ENCODE measurements at regions not wholly inside any gene's neighbourhood (a gene's known extent, or its start where the extent isn't known, plus 50 kb on each side); places are given as distances from the start of the nearest gene placed in this dataset.
"Not testable (repeated sequence)": the region's sequence is repeated elsewhere in the genome, so short reads cannot be mapped to it uniquely, and the experiment has no call there.

DNA sequence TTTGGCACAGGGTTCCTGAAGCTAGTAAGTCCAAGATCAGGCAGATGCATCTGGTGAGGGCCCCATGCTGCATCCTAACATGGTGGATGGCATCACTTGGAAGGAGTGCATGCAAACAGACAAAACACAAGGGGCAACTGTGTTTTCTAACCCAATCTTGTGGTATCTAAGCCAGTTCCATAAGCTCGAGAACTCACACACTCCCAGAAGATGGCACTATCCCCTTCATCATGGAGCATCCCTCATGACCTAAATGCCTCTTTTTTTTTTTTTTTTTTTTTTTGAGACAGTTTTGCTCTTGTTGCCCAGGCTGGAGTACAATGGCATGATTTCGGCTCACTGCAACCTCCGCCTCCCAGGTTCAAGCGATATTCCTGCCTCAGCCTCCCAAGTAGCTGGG is 1763.5 kb downstream of the SLITRK5 start:
- DNase-seq (ENCODE audit: low spot score); FAIRE-seq: not testable (repeated sequence)

DNA sequence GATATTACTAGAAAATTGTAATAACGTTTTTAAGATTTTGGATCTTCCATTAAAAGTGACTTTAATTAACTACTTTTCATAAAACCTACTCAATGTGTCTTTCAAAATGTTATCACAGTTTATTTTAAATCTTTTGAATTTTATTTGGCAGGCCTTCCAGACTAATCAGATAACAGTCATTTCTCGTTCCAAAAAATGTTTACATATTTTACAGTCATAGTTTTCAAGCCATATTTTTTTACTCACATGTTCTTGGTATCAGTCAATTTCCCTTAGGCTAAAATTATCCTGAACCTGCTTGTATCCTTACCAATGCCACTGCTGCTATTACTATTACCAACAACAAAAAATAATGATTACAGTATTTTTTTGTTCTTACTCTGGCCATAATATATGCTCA is 1783.5 kb downstream of the SLITRK5 start:
- DNase-seq (ENCODE audit: low spot score) (no peak), FAIRE-seq (no peak)

DNA sequence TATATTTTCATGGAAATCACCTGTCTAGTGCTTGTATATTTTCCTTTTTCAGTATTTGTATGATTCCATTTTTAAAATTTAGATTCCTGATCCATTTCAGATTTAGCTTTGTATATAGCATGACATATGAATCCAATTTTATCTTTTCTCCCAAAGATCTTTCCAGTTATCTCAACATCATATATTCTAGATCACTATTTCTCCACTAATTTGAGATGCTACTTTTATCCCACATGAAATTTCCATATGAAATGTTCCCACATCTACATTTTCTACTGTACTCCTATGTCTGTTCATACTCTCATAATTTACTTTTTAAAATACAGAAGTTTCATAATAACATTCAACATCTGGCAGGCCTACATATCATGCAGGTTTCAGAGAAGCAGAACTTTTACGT is 1784.1 kb downstream of the SLITRK5 start:
- FAIRE-seq (no peak), DNase-seq (ENCODE audit: low spot score) (no peak)

DNA sequence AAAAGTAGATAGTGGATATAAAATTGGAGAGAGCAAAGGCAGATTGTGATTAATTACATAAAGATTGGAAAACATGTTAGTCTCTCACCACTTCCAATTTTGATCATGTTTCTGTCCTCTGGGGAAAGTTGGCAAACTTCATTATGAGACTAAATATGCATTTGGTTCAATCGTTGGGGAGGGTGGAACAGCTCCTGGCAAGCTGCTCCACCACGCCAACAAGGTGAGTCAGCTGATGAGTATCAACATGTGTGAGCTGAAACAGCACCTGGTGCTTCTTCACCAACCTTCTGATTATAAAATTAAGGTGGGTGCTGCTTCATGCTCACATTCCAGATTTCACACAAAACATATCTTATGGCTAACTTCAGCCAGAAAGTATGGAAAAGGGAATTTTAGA is 1784.6 kb downstream of the SLITRK5 start:
- FAIRE-seq (no peak), DNase-seq (ENCODE audit: low spot score) (no peak)

DNA sequence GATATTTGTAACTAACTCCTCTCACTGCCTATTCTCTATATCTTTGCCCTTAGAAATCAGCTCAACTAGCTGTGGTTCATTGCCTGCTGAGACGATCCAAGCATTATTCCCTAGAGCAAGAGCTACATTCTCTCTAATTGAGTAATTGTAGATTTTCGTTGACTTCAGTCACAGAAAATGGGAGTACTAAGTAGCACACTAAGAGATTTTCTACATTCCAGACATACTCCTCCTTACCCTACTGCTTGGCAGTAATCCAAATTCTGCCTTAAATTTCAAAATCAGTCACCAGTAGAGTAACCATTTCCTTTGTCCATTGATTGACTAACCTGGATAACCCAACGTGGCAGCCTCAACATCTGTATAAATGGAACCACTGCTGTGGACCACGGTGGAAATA is 1786.8 kb downstream of the SLITRK5 start:
- DNase-seq (ENCODE audit: low spot score) (peak; percentile 89), FAIRE-seq (peak; percentile 85)

DNA sequence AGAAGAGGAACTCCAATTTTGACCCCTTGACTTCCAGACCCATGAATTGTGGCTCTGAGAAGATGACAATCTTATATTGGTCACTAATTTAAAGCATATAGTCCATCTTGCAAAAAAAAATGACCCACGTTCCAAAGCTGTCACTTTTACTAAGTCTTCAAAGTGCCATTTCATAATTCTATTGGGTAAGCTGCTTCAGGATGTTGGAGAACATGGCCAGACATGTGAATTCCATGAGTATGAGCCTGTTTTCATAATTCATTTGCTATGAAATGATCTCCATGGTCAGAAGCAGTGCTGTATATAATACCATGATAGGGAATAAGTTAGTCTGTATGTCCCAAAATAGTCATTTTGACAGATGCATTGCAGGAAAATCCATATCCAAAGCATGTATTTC is 1787.3 kb downstream of the SLITRK5 start:
- DNase-seq (ENCODE audit: low spot score) = no peak
- FAIRE-seq = no peak

DNA sequence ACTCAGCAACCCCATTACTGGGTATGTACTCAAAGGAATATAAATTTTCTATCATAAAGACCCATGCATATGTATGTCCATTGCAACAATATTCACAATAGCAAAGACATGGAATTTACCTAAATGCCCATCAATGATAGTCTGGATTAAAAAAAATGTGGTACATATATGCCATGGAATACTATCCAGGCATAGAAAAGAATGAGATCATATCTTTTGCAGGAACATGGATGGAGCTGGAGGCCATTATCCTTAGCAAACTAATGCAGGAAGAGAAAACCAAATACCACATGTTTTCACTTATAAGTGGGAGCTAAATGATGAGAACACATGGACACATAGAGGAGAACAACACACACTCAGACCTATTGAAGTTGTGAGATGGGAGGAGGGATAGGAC is 1789.7 kb downstream of the SLITRK5 start:
- FAIRE-seq; DNase-seq (ENCODE audit: low spot score): not testable (repeated sequence)

DNA sequence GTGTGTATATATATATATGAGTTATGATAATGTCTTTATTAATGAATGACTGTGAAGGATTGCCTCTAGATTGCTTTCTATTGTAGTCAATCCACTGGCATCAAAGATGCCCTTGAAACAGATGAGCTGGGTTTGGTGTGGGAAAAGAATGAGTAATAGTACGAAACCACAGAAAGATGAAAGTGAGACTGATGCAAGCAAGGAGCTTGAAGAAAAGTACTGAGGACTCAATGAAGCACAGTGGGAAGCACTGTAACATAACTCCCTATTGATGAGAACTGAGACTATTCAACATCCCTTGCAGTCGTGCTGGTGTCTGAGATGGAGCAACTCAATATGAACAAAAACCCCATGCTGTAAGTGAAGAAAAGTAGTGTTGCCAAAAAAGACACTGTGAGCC is 1794.2 kb downstream of the SLITRK5 start:
- DNase-seq (ENCODE audit: low spot score) = peak; percentile 33

DNA sequence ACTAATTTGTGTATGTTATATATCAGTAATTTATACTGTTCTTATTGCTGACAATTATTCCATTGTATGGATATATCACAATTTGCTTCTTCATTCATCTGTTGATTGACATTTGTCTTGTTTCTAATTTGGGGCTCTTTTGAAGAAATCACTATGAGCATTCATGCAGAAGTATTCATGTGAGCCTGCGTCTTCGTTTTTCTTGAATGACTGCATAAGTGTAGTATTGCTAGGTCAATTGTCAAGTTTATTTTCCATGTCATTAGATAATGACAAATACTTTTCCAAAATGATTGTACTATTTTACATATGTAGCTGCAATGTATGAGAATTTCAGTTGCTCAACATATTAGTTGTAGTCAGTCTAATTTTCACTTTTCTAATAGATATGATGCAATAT is 1796.9 kb downstream of the SLITRK5 start:
- no peak for DNase-seq (ENCODE audit: low spot score)
- no peak for FAIRE-seq

More for the DNA sequence above, 1794.2 kb downstream of the SLITRK5 start:
- FAIRE-seq = peak; percentile 42

DNA sequence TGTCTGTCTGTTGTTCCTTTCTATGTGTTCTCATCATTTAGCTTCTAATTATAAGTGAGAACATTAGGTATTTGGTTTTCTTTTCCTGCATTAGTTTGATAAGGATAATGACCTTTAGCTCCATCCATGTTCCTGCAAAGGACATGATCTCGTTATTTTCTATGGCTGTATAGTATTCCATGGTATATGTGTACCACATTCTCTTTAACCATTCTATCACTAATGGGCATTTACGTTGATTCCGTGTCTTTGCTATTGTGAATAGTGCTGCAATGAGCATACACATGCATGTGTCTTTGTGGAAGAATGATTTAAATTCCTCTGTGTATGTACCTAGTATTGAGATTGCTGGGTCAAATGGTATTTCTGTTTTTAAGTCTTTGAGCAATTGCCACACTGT is 1799.7 kb downstream of the SLITRK5 start:
- FAIRE-seq (no peak), DNase-seq (ENCODE audit: low spot score) (no peak)

DNA sequence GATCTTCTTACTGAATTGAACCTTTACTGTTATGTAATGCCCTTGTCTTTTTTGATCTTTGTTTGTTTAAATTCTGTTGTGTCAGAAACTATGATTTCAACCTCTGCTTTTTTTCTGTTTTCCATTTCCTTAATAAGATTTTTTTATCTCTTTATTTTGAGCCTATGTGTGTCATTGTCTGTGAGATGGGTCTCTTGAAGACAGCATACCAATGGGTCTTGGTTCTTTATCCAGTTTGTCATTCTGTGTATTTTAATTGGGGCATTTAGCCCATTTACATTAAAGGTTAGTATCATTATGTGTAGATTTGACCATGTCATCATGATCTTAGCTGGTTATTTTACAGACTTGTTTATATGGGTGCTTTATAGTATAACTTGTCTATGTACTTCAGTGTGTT is 1803.3 kb downstream of the SLITRK5 start:
- no peak for FAIRE-seq

DNA sequence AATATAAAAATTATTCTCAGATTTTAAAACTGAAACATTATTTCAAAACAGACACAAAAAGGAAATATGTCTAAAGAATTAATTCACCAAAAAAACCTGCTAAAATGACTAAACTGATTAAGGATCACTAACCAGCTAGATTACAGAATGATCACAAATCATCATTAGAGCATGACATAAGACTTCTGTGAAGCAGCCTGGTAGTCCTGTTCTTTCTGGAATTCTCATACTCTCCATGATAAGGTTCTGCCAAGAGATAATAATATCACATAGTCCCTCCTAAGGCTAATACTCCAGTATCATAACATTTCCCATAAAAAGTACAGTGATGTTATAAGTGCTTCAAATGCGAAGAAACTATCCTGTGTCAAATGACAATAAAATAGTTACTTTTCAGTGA is 1814.9 kb downstream of the SLITRK5 start:
- DNase-seq (ENCODE audit: low spot score) = no peak
- no peak for FAIRE-seq

More for the DNA sequence above, 1803.3 kb downstream of the SLITRK5 start:
- no peak for DNase-seq (ENCODE audit: low spot score)

DNA sequence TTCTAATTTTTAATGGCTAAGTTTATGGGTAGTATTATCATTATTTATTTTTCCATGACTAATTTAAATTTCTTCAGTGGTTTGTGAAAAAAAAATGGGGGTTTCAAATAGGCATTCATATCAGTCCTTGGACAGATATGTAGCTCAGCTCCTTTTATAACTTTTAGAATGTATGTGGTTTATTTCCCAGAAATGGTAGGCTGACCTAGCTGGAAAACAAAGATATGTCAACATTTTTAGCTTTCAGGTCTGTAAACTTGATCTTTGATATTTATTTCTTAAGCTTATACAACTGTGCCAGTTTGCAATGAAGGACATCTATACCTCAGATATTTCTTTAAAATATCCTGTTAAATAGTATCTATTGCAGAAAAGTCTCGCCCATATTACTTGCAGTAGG is 1815.5 kb downstream of the SLITRK5 start:
- no peak for DNase-seq (ENCODE audit: low spot score)
- no peak for FAIRE-seq

DNA sequence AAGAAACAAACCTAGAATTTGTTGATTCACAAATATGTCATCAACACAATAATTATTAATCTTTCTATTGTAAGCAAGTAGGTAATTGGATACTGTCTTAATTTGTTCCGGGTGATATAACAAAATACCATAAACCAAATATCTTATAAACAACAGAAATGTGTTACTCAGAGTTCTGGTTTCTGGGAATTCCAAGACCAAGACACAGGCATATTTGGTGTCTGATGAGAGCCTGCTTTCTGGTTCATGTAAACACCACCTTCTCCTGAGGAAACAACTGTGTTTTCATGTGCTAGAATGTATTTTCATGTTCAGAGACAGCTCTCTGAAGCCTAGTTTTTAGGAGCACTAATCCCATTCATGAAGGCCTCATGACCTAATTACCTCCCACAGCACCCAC is 1819.5 kb downstream of the SLITRK5 start:
- no peak for FAIRE-seq
- DNase-seq (ENCODE audit: low spot score) = no peak

DNA sequence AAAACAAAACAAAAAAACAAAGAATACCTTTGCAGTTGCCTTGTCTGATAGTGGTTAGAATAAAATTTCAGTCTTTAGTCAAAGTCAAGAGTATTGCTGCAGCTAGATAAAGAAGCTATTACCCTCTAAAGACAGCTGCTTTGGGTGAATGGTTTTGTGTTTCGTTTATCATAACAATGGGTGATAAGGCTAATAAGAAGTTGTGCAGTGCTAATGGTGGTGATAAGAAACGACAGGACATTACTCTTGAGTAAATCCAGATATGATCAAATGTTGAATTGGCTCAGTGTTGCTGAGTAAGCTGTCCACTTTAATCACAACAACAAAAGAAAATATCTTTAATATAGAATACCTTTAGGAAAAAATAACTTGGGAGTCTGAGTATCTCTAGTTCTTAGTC is 1825.3 kb downstream of the SLITRK5 start:
- FAIRE-seq = no peak
- DNase-seq (ENCODE audit: low spot score) = no peak

DNA sequence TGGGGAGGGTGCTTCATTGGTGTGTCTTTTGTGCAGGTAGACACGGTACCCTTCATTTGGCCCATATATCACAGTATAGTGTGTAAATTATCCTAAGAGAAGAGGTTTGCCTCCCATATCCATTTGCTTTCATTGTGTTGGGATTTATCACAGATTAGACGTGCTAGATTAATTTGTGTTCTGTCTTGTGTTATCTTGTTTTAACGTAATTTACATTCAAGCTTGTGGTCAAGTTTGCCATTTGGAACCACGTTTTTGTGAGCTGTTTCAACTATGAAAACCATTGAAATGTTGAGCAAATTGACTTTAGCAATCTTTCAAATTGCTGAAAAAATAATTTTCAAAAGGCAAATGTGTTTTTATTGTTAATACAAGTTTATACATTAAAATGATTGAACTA is 1826.5 kb downstream of the SLITRK5 start:
- no peak for DNase-seq (ENCODE audit: low spot score)
- no peak for FAIRE-seq

DNA sequence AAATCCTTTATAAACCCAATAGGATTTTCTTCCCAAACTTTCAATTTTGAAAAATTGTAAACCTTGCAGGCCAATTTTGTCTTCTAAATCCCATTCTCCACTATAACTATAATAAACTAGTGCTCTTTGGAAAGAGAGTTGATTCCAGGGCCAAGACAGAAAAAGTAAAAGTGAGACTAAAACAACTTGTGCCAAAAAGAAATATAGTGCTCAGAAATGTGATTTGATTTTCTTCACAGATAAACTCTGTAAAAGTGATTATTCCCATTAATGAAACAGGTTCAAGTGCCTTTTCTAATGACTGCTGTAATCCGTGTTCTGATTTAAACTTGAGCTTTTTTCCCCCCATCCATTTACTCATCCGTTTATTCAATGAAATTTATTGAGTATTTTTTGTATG is 1831.1 kb downstream of the SLITRK5 start:
- DNase-seq (ENCODE audit: low spot score) = no peak
- no peak for FAIRE-seq

DNA sequence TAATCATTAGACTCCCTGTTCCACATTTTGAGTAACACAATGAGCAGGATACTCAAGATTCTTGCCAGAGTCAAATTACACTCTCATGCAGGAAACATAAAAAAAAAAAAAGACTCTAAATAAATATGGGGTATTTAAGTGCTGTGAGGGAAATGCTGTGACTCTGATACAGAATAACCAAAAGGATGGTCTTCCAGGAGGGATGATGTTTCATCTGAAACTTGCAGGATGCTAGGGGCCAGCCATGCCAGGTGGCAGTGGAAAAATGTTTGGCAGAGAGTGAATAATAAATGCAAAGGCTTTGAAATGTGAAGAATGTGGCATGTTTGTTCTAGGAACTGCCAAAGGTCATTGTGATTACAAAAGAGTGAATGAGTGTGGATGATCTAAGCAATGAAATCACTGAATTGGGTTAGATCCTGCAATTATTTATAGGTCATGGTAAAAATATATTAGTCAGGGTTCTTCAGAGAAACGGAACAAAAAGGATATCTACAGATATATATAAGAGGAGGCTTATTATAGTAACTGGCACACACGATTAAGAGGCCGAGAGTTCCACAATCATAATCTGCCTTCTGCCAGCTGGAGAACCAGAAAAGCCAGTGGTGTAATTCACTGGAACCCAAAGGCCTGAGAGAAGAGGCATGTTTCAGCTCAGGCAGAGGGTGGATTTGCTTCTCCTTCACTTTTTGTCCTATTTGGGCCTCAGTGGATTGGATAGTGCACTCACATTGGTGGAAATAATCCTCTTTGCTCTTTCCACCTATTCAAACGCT is 1832.8 kb upstream of the MIR17HG start:
- DNase-seq (ENCODE audit: low spot score) (peak; percentile 84), FAIRE-seq (peak; percentile 83)

DNA sequence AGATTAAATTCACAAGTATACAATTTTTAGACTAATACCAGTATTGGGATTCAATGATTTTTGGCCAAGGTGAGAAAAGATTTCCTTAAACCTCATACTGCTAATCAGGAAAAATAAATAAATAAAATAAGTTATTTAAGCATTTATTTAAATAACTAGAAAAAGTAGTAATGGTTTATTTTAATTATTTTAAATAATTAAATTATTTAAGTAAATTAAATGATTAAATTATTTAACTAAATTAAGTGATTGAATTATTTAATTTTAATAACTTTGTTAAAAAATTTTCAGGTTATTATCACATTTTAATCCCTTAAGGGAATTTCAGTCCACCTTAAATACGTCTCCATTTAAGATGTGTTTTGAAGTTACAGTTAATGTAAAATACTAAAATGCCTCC is 1831.5 kb upstream of the MIR17HG start:
- FAIRE-seq (peak; percentile 71), DNase-seq (ENCODE audit: low spot score) (no peak)

DNA sequence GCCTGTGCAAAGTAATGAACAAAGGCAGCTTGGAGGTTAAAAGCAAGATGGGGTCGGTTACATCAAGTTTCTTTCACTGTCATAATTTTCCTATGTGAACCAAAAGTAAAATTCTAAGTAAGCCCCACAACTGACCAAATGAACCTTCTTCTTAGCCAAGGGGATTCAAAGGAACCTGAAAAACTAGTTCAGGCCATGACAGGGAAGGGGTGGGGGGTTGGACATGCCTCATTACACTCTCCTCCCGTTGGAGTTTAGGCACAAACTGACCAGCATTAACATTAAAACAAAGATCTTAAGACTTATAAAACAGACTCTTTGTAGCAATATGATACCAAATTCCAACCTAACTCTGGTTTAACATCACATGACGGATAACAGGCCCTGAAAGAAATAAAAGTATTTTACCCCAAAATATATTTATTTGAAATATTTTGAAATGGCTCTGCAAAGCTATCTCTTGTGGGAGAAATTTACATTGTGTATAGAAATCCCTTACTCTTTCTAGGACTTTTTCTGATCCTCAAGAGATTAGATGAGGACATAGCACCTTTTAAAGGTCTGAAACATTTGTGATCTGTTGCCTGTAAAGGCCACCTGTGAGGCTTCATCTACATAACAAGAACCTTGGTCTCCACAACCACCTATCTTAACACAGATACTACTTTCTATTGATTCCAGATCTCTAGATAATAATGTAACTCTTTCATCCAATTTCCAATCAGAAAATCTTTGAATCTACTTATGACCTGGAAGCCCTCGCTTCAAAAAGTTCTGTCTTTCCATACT is 1829.0 kb upstream of the MIR17HG start:
- DNase-seq (ENCODE audit: low spot score) = no peak
- FAIRE-seq = no peak

DNA sequence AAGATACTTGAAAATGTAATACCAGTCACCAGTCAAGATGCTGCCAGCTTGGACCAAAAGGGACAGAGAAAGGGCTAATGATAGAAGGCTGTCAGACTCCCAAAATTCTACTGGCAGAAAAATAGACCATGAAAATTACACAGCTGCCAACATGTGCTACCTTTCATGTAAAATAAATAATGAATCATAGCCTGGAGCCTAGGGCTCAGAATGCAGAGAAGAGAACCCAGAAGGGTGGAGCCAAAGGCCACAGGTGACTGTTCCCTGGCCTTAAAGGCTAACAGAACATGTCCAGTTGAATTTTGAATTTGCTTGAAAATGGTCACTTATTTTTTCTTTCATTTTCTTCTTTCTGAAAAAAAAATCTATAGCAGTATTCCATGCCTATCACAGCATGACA is 1827.0 kb upstream of the MIR17HG start:
- DNase-seq (ENCODE audit: low spot score) (no peak), FAIRE-seq (no peak)

DNA sequence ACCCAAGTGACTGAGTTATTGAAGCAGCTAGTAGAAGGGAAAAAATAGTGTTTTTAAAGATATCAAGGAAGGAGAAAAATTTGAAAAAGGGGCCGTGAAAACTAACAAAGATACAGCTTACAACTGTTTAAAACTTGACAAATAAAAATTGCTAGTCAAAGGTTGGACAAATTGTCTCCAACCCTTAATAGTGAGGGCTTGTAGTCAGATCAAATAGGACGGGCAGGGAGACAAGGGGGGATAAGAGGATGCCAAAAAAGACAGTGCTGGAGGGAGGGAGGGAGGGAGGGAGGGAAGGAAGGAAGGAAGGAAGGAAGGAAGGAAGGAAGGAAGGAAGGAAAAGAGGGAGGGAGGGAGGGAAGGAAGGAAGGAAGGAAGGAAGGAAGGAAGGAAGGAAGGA is 1825.8 kb upstream of the MIR17HG start:
- not testable (repeated sequence) for FAIRE-seq; DNase-seq (ENCODE audit: low spot score)

All from RCC 7860 (cell line).